GM12878 (cell line): ENCODE measurements at regions not wholly inside any gene's neighbourhood (a gene's known extent, or its start where the extent isn't known, plus 50 kb on each side); places are given as distances from the start of the nearest gene placed in this dataset.

Experiments
- ATAC-seq: fragments of 200-7000 bp; cut with Tn5 transposase; 3 replicates; pipeline ENCODE4 v1.9.1; 2020; ENCODE audit warnings: mild to moderate bottlenecking, moderate library complexity
- BruUV-seq: library from RNA; stranded (reverse); fragments of 400-500 nt; replicated peaks from 2 replicates; lab custom pipeline; 2021; lab: Mats Ljungman, UMichigan
- CTCF ChIA-PET: fragments of 300-600 bp; sonication (Branson Sonifier 250); formaldehyde crosslinking; extraction: SDS; loops from one replicate; lab custom pipeline; 2021; ENCODE audit warnings: inconsistent platforms; lab: Yijun Ruan, JAX
- POLR2A ChIA-PET: fragments of 350-600 bp; formaldehyde crosslinking; extraction: SDS; loops from one replicate; lab custom pipeline; 2021; ENCODE audit warnings: inconsistent platforms; lab: Charles Lee
- RAD21 ChIA-PET: fragments of 300-600 bp; sonication (Branson Sonifier 250); formaldehyde crosslinking; loops from one replicate; lab custom pipeline; 2023; ENCODE audit warnings: antibody characterized with exemption; ENCODE audit not compliant: unreplicated experiment; lab: Charles Lee
- SMC1A ChIA-PET: fragments of 300-600 bp; sonication (Branson Sonifier 250); formaldehyde crosslinking; loops from one replicate; lab custom pipeline; 2023; ENCODE audit not compliant: unreplicated experiment, uncharacterized antibody; lab: Charles Lee
- DNase-seq: peaks from one replicate; pipeline ENCODE4 v3.0.0-alpha.2; 2011; ENCODE audit warnings: low read depth, low spot score
- FAIRE-seq: peaks from 3 replicates; lab custom pipeline; 2011; peaks lifted over from hg19 to GRCh38; lab: Jason Lieb, UNC
- H2AFZ ChIP-seq: 2 replicates; pipeline ENCODE4 v1.6.0; 2011; ENCODE audit warnings: low read depth, low read length, control low read depth; ENCODE audit not compliant: control insufficient read depth
- H3K27ac ChIP-seq: 2 replicates; pipeline ENCODE4 v1.5.1; 2011; ENCODE audit warnings: control low read depth; ENCODE audit not compliant: control insufficient read depth, insufficient read depth
- H3K27me3 ChIP-seq, 2 experiments: replicated peaks in 1 of 2; 2 replicates each; pipeline versions ENCODE4 v1.6.0 to v1.6.1; 2011; ENCODE audit warnings: low read length in 1 of 2; ENCODE audit not compliant: control insufficient read depth in 2 of 2, insufficient read depth in 2 of 2
- H3K36me3 ChIP-seq, 2 experiments: 2 replicates each; pipeline ENCODE4 v1.5.1; 2011; ENCODE audit warnings: low read length in 1 of 2; ENCODE audit not compliant: control insufficient read depth in 2 of 2, insufficient read depth in 2 of 2
- H3K4me1 ChIP-seq: 2 replicates; pipeline ENCODE4 v1.6.1; 2011; ENCODE audit warnings: mild to moderate bottlenecking, low read length, moderate library complexity, mixed read lengths; ENCODE audit not compliant: control insufficient read depth, insufficient read depth
- H3K4me2 ChIP-seq: 2 replicates; pipeline ENCODE4 v1.6.0; 2011; ENCODE audit warnings: control low read depth; ENCODE audit not compliant: control insufficient read depth, insufficient read depth
- H3K4me3 ChIP-seq: fragments of 200-600 bp; sonication (generic); 2 replicates; pipeline ENCODE4 v1.5.1; 2016
- H3K79me2 ChIP-seq: 2 replicates; pipeline ENCODE4 v1.6.0; 2011; ENCODE audit warnings: low read length; ENCODE audit not compliant: control insufficient read depth, insufficient read depth
- H3K9ac ChIP-seq: 2 replicates; pipeline ENCODE4 v1.8.0; 2011; ENCODE audit warnings: low read length, control low read depth, mixed read lengths; ENCODE audit not compliant: control insufficient read depth, insufficient read depth
- H3K9me3 ChIP-seq: replicated peaks from 3 replicates; pipeline ENCODE4 v1.5.1; 2011; ENCODE audit warnings: mild to moderate bottlenecking, low read length; ENCODE audit not compliant: control insufficient read depth, insufficient read depth
- H4K20me1 ChIP-seq: 2 replicates; pipeline ENCODE4 v1.6.0; 2011; ENCODE audit not compliant: control insufficient read depth, insufficient read depth
- CREB1 ChIP-seq: IDR thresholded peaks from 2 replicates; pipeline ENCODE4 v1.6.1; 2012; ENCODE audit warnings: low read depth, mild to moderate bottlenecking, inconsistent platforms
- EZH2 ChIP-seq: IDR thresholded peaks from 2 replicates; pipeline ENCODE4 v1.6.1; 2012; ENCODE audit warnings: low read depth, mild to moderate bottlenecking, control low read depth, inconsistent platforms, low read length, borderline replicate concordance; ENCODE audit not compliant: control insufficient read depth
- FOXM1 ChIP-seq: IDR thresholded peaks from 2 replicates; pipeline ENCODE4 v1.6.1; 2012; ENCODE audit warnings: low read depth, mild to moderate bottlenecking, inconsistent platforms, low read length, moderate library complexity
- JUND ChIP-seq: IDR thresholded peaks from 2 replicates; pipeline ENCODE4 v1.6.1; 2012; ENCODE audit warnings: low read depth, mild to moderate bottlenecking, low read length, improper control_type of control experiment, moderate library complexity
- SUZ12 ChIP-seq: fragments of 200-600 bp; sonication (generic); IDR thresholded peaks from one replicate; pipeline ENCODE4 v1.6.1; 2018; ENCODE audit warnings: antibody characterized with exemption, mild to moderate bottlenecking; ENCODE audit not compliant: unreplicated experiment
- WGBS: methylation state at CpG from one replicate; pipeline ENCODE4 v1.1.6; 2016; ENCODE audit warnings: low lambda C conversion rate; ENCODE audit not compliant: insufficient replicate concordance, insufficient coverage; ENCODE audit errors: missing lambda C conversion rate; 5-methylcytosine and 5-hydroxymethylcytosine counted together
- in situ Hi-C: fragments of 300-500 bp; cut with MboI; formaldehyde crosslinking; loops from 9 replicates; pipeline ENCODE4 v1.14.3; 2018; ENCODE audit warnings: mixed read lengths
- intact Hi-C: fragments of 100-400 bp; cut with micrococcal nuclease; formaldehyde crosslinking; loops from one replicate; pipeline ENCODE4 v1.14.2; 2022; ENCODE audit not compliant: unreplicated experiment

GRCh38 chr5:101067429-101067828 lies 164.3 kb upstream of the ST8SIA4 start:
- Histone ChIP-seq H3K9me3 (no peaks in the 10 kb centered on the region), H4K20me1 (no peaks in the 10 kb centered on the region), H3K27ac (no peak overlapping the region), H3K27me3 (no peaks in the 10 kb centered on the region), H2AFZ (no peak overlapping the region), H3K79me2 (no peaks in the 10 kb centered on the region), H3K4me2 (no peak overlapping the region), H3K9ac (no peak overlapping the region), H3K4me3 (no peak overlapping the region), H3K4me1 (no peaks in the 10 kb centered on the region), H3K36me3 (no peaks in the 10 kb centered on the region)
- no peak for TF ChIP-seq CREB1
- POLR2A ChIA-PET, result no interaction called here
- SMC1A ChIA-PET, result interaction anchor here (1.4 kb wide), 1 partner anchor 293 kb away, joined by 4 read pairs; no protein-coding TSS in a partner anchor
- BruUV-seq, result no TSS peak
- RAD21 ChIA-PET, result no interaction called here
- CTCF ChIA-PET, result interaction anchor here (0.8 kb wide), 1 partner anchor 324 kb away, joined by 3 read pairs; no protein-coding TSS in a partner anchor
- intact Hi-C loops, result no loop called here
- 48% methylated on average over 4 of the region's 4 CpGs for WGBS
- in situ Hi-C loops, result no loop called here
- no peak for DNase-seq
- no peak for ATAC-seq
- no peak for FAIRE-seq

- Histone ChIP-seq H3K36me3 (no peaks in the 10 kb centered on the region), H3K9me3 (no peaks in the 10 kb centered on the region), H3K4me2 (no peak overlapping the region), H3K4me3 (no peak overlapping the region), H3K27me3 (no peaks in the 10 kb centered on the region), H4K20me1 (no peaks in the 10 kb centered on the region), H3K9ac (no peak overlapping the region), H2AFZ (no peak overlapping the region), H3K27ac (no peak overlapping the region), H3K4me1 (no peaks in the 10 kb centered on the region), H3K79me2 (no peaks in the 10 kb centered on the region)
- DNase-seq, result no peak
- no TSS peak for BruUV-seq
- ChIA-PET RAD21 (no interaction called here), CTCF (no interaction called here), POLR2A (no interaction called here), SMC1A (interaction anchor here (0.6 kb wide), 1 partner anchor 65 kb away, joined by 3 read pairs; no protein-coding TSS in a partner anchor)
- in situ Hi-C loops (no loop called here), intact Hi-C loops (no loop called here)
- TF ChIP-seq FOXM1 (no peak), EZH2 (no peak), JUND (no peak), SUZ12 (no peak)
- ATAC-seq, result no peak
- FAIRE-seq, result no peak
Measured at GRCh38 chr5:101062902-101063301, 159.8 kb upstream of the ST8SIA4 start.
